Panc1 (cell line): ENCODE measurements at regions not wholly inside any gene's neighbourhood (a gene's known extent, or its start where the extent isn't known, plus 50 kb on each side); places are given as distances from the start of the nearest gene placed in this dataset.

Source experiments
- ATAC-seq: fragments of 200-7000 bp; cut with Tn5 transposase; 2 replicates; pipeline ENCODE4 v1.9.1; 2020; ENCODE audit warnings: mild to moderate bottlenecking, moderate library complexity
- BruUV-seq: library from RNA; stranded (reverse); fragments of 400-500 nt; replicated peaks from 2 replicates; lab custom pipeline; 2021; lab: Mats Ljungman, UMichigan
- CTCF ChIA-PET: fragments of 300-600 bp; sonication (Branson Sonifier 250); formaldehyde crosslinking; loops from one replicate; lab custom pipeline; 2022; ENCODE audit warnings: antibody characterized with exemption; lab: Charles Lee
- POLR2A ChIA-PET: fragments of 300-600 bp; sonication (Branson Sonifier 250); formaldehyde crosslinking; loops from one replicate; lab custom pipeline; 2022; ENCODE audit warnings: antibody characterized with exemption; lab: Charles Lee
- DNase-seq: peaks from one replicate; pipeline ENCODE4 v3.0.0-alpha.2; 2010; ENCODE audit warnings: low read depth, low spot score
- H3K27ac ChIP-seq: 2 replicates; pipeline ENCODE4 v1.5.1; 2011; ENCODE audit warnings: mild to moderate bottlenecking, low read length, inconsistent platforms
- H3K27me3 ChIP-seq: fragments of 200-500 bp; sonication (Bioruptor generic); 2 replicates; pipeline ENCODE4 v1.6.0; 2014; ENCODE audit warnings: low read length, inconsistent platforms; ENCODE audit not compliant: control insufficient read depth, insufficient read depth
- H3K36me3 ChIP-seq: fragments of 200-500 bp; sonication (Bioruptor generic); 2 replicates; pipeline ENCODE4 v1.5.1; 2014; ENCODE audit warnings: inconsistent platforms, mild to moderate bottlenecking, low read length, moderate library complexity; ENCODE audit not compliant: control insufficient read depth, insufficient read depth
- H3K4me1 ChIP-seq: 2 replicates; pipeline ENCODE4 v1.5.1; 2011; ENCODE audit warnings: inconsistent platforms, mild to moderate bottlenecking, low read length, moderate library complexity; ENCODE audit not compliant: control insufficient read depth, insufficient read depth
- H3K4me3 ChIP-seq, 2 experiments: 2 replicates each; pipeline ENCODE4 v1.5.1; 2011 to 2012; ENCODE audit warnings: low read depth in 2 of 2, low read length in 2 of 2, mild to moderate bottlenecking in 2 of 2, inconsistent platforms in 1 of 2, moderate library complexity in 1 of 2
- H3K9me3 ChIP-seq: fragments of 200-500 bp; sonication (Bioruptor generic); 2 replicates; pipeline ENCODE4 v1.5.1; 2014; ENCODE audit warnings: low read depth, mild to moderate bottlenecking, inconsistent platforms, low read length, moderate library complexity; ENCODE audit not compliant: control insufficient read depth, insufficient read depth
- CTCF ChIP-seq: fragments of 450-650 bp; IDR thresholded peaks from 2 replicates; pipeline ENCODE4 v1.5.1; 2017; ENCODE audit warnings: mild to moderate bottlenecking
- POLR2AphosphoS5 ChIP-seq: IDR thresholded peaks from 2 replicates; pipeline ENCODE4 v1.6.1; 2012; ENCODE audit warnings: mild to moderate bottlenecking, low read depth, low read length, moderate library complexity
- REST ChIP-seq, 2 experiments: IDR thresholded peaks; 2 replicates each; pipeline ENCODE4 v1.6.1; 2011 to 2012; ENCODE audit warnings: low read depth in 2 of 2, control low read depth in 1 of 2, low read length in 1 of 2, mild to moderate bottlenecking in 1 of 2, moderate library complexity in 1 of 2; ENCODE audit not compliant: insufficient read depth in 1 of 2
- SIN3A ChIP-seq: IDR thresholded peaks from 2 replicates; pipeline ENCODE4 v1.6.1; 2012; ENCODE audit warnings: low read depth, mild to moderate bottlenecking, low read length, moderate library complexity, borderline replicate concordance; ENCODE audit not compliant: insufficient read depth
- TCF7L2 ChIP-seq: IDR thresholded peaks from 2 replicates; pipeline ENCODE4 v1.6.1; 2011; ENCODE audit warnings: mild to moderate bottlenecking, low read depth, low read length, inconsistent platforms
- in situ Hi-C: cut with HindIII; loops from 2 replicates; pipeline ENCODE4 v1.10.0; 2016; ENCODE audit warnings: low sequenced_read_pairs, low pct_unique_long_range_greater_than_20kb
- intact Hi-C: fragments of 100-400 bp; cut with micrococcal nuclease; formaldehyde crosslinking; loops from one replicate; pipeline ENCODE4 v1.10.0; 2022; ENCODE audit not compliant: unreplicated experiment

GRCh38 chr15:98397419-98397818, 250.9 kb upstream of the IGF1R start:
- H3K27ac ChIP-seq = no peak overlapping the region
- H3K27me3 ChIP-seq = peaks cover 17% of the 10 kb centered on the region
- H3K9me3 ChIP-seq = no peaks in the 10 kb centered on the region
- CTCF ChIA-PET = no interaction called here
- in situ Hi-C loops = no loop called here
- BruUV-seq = no TSS peak
- intact Hi-C loops = no loop called here
- POLR2A ChIA-PET = no interaction called here
- DNase-seq (no peak), ATAC-seq (no peak)
- H3K36me3 ChIP-seq = no peaks in the 10 kb centered on the region
- H3K4me3 ChIP-seq = no peak overlapping the region
- no peak for TF ChIP-seq TCF7L2
- no peak for TF ChIP-seq SIN3A
- TF ChIP-seq REST (IDR thresholded peaks at IDR 0.05; ENCODE audit: insufficient read depth in 1 of 2, low read depth in 2 of 2, low read length in 1 of 2) = no peak
- no peak for TF ChIP-seq POLR2AphosphoS5
- TF ChIP-seq CTCF = no peak
- no peaks in the 10 kb centered on the region for H3K4me1 ChIP-seq

- Histone ChIP-seq H3K9me3 (no peaks in the 10 kb centered on the region), H3K4me3 (no peak overlapping the region), H3K27me3 (peaks cover 17% of the 10 kb centered on the region), H3K4me1 (no peaks in the 10 kb centered on the region), H3K36me3 (no peaks in the 10 kb centered on the region), H3K27ac (no peak overlapping the region)
- TF ChIP-seq CTCF (no peak), REST (IDR thresholded peaks at IDR 0.05; ENCODE audit: insufficient read depth in 1 of 2, low read depth in 2 of 2, low read length in 1 of 2) (no peak), TCF7L2 (no peak), POLR2AphosphoS5 (no peak), SIN3A (no peak)
- in situ Hi-C loops = no loop called here
- ChIA-PET POLR2A (no interaction called here), CTCF (no interaction called here)
- DNase-seq (no peak), ATAC-seq (no peak)
- BruUV-seq = no TSS peak
- intact Hi-C loops = no loop called here
These were observed 250.3 kb upstream of the IGF1R start for GRCh38 chr15:98398056-98398455.
